ENCODE measurements at regions not wholly inside any gene's neighbourhood (a gene's known extent, or its start where the extent isn't known, plus 50 kb on each side); places are given as distances from the start of the nearest gene placed in this dataset.

GRCh38 chr3:151935446-151935845, 62.0 kb downstream of the SUCNR1 start:
- TF ChIP-seq, protein P1, sequence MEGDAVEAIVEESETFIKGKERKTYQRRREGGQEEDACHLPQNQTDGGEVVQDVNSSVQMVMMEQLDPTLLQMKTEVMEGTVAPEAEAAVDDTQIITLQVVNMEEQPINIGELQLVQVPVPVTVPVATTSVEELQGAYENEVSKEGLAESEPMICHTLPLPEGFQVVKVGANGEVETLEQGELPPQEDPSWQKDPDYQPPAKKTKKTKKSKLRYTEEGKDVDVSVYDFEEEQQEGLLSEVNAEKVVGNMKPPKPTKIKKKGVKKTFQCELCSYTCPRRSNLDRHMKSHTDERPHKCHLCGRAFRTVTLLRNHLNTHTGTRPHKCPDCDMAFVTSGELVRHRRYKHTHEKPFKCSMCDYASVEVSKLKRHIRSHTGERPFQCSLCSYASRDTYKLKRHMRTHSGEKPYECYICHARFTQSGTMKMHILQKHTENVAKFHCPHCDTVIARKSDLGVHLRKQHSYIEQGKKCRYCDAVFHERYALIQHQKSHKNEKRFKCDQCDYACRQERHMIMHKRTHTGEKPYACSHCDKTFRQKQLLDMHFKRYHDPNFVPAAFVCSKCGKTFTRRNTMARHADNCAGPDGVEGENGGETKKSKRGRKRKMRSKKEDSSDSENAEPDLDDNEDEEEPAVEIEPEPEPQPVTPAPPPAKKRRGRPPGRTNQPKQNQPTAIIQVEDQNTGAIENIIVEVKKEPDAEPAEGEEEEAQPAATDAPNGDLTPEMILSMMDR (IDR thresholded peaks at IDR 0.05), result no peak
- no peak for TF ChIP-seq EZH2 (IDR thresholded peaks at IDR 0.05; ENCODE audit: borderline replicate concordance, insufficient read depth, low read depth, low read length, poor library complexity, severe bottlenecking)

Measured in B cell (primary cell).